Common myeloid progenitor, CD34-positive (primary cell): ENCODE measurements at regions not wholly inside any gene's neighbourhood (a gene's known extent, or its start where the extent isn't known, plus 50 kb on each side); places are given as distances from the start of the nearest gene placed in this dataset.
"Not testable (repeated sequence)": the region's sequence is repeated elsewhere in the genome, so short reads cannot be mapped to it uniquely, and the experiment has no call there.

Experiments
- CTCF ChIA-PET: fragments of 350-600 bp; sonication (Branson Sonifier 250); formaldehyde crosslinking; loops from one replicate; lab custom pipeline; 2021; ENCODE audit warnings: antibody characterized with exemption; lab: Charles Lee
- POLR2A ChIA-PET: fragments of 350-600 bp; sonication (Branson Sonifier 250); formaldehyde crosslinking; loops from one replicate; lab custom pipeline; 2021; ENCODE audit warnings: antibody characterized with exemption; lab: Charles Lee
- DNase-seq, 3 donors: peaks; one replicate each; pipeline versions ENCODE4 v3.0.0 to v3.0.0-alpha.2; 2013
- H3K27ac ChIP-seq, 2 experiments: 1 replicate in 1 of 2; 2 replicates in 1 of 2; pipeline ENCODE4 v1.7.0; 2013; ENCODE audit warnings: inconsistent platforms in 2 of 2, low read length in 2 of 2, mild to moderate bottlenecking in 2 of 2, low read depth in 1 of 2, moderate library complexity in 1 of 2; ENCODE audit not compliant: severe bottlenecking in 2 of 2, insufficient read depth in 1 of 2, poor library complexity in 1 of 2
- H3K27me3 ChIP-seq, 5 experiments: replicated peaks in 2 of 5; 1 replicate in 3 of 5; 2 replicates in 2 of 5; pipeline versions ENCODE4 v1.6.1 to v1.7.0; 2013; ENCODE audit warnings: low read length in 4 of 5, mild to moderate bottlenecking in 2 of 5, moderate library complexity in 2 of 5, inconsistent platforms in 1 of 5; ENCODE audit not compliant: insufficient read depth in 5 of 5, control insufficient read depth in 4 of 5
- H3K36me3 ChIP-seq, 4 experiments: 1 replicate in 2 of 4; 2 replicates in 2 of 4; pipeline versions ENCODE4 v1.6.1 to v1.7.0; 2013; ENCODE audit warnings: low read length in 3 of 4, control low read depth in 1 of 4, mild to moderate bottlenecking in 1 of 4; ENCODE audit not compliant: control insufficient read depth in 4 of 4, insufficient read depth in 4 of 4
- H3K4me1 ChIP-seq, 4 experiments: 1 replicate in 3 of 4; 2 replicates in 1 of 4; pipeline versions ENCODE4 v1.6.1 to v1.7.1; 2013; ENCODE audit warnings: low read length in 3 of 4, mild to moderate bottlenecking in 3 of 4, control low read depth in 1 of 4, inconsistent platforms in 1 of 4, moderate library complexity in 1 of 4; ENCODE audit not compliant: control insufficient read depth in 4 of 4, insufficient read depth in 4 of 4; ENCODE audit errors: control extremely low read depth in 1 of 4
- H3K4me3 ChIP-seq, 7 experiments: 1 replicate in 4 of 7; 2 replicates in 3 of 7; pipeline versions ENCODE4 v1.5.1 to v1.7.0; 2013; ENCODE audit warnings: mild to moderate bottlenecking in 7 of 7, low read length in 6 of 7, moderate library complexity in 6 of 7, inconsistent platforms in 2 of 7, low read depth in 2 of 7, control low read depth in 1 of 7; ENCODE audit not compliant: insufficient read depth in 4 of 7, control insufficient read depth in 1 of 7; ENCODE audit errors: extremely low read depth in 1 of 7
- H3K9me3 ChIP-seq, 5 experiments: 1 replicate in 4 of 5; 2 replicates in 1 of 5; pipeline versions ENCODE4 v1.6.1 to v1.7.1; 2013; ENCODE audit warnings: low read length in 4 of 5, mild to moderate bottlenecking in 2 of 5, inconsistent platforms in 1 of 5, low read depth in 1 of 5, moderate library complexity in 1 of 5; ENCODE audit not compliant: control insufficient read depth in 4 of 5, insufficient read depth in 2 of 5; ENCODE audit errors: control extremely low read depth in 1 of 5
- WGBS: methylation state at CpG from one replicate; pipeline ENCODE4 v1.1.5; 2013; ENCODE audit not compliant: insufficient coverage; 5-methylcytosine and 5-hydroxymethylcytosine counted together

GRCh38 chr1:69090752-69091151 lies 477.0 kb upstream of the LRRC7 start:
- Histone ChIP-seq H3K4me1 (no peaks in the 10 kb centered on the region), H3K9me3 (peaks cover 0 to 9% (median 2%) of the 10 kb centered on the region in 5 experiments), H3K27me3 (no peaks in the 10 kb centered on the region), H3K27ac (no peak overlapping the region), H3K4me3 (no peak overlapping the region), H3K36me3 (no peaks in the 10 kb centered on the region)
- ChIA-PET POLR2A (no interaction called here), CTCF (no interaction called here)
- no CpG with 5 or more reads among the region's 1 CpG for WGBS
- no peak for DNase-seq

DNA sequence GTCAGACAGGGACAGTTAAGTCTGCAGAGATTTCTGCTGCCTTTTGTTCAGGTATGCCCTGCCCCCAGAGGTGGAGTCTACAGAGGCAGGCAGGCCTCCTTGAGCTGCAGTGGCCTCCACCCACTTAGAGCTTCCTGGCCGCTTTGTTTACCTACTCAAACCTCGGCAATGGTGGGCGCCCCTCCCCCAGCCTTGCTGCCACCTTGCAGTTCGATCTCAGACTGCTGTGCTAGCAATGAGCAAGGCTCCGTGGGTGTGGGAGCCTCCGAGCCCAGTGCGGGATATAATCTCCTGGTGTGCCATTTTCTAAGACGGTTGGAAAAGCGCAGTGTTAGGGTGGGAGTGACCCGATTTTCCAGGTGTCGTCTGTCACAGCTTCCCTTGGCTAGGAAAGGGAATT lies 465.7 kb upstream of the LRRC7 start:
- 94% methylated on average over 11 of the region's 11 CpGs for WGBS
- H3K27me3 ChIP-seq, H3K36me3 ChIP-seq, POLR2A ChIA-PET, CTCF ChIA-PET, H3K27ac ChIP-seq, H3K4me3 ChIP-seq, H3K9me3 ChIP-seq, H3K4me1 ChIP-seq, DNase-seq: not testable (repeated sequence)

- CTCF ChIA-PET = no interaction called here
- Histone ChIP-seq H3K4me1 (no peaks in the 10 kb centered on the region), H3K36me3 (no peaks in the 10 kb centered on the region), H3K27me3 (no peaks in the 10 kb centered on the region), H3K4me3 (no peak overlapping the region), H3K27ac (no peak overlapping the region), H3K9me3 (peaks cover 0 to 8% (median 0%) of the 10 kb centered on the region in 5 experiments)
- POLR2A ChIA-PET = no interaction called here
- no peak for DNase-seq
Observed at GRCh38 chr1:69103213-69103612, 464.5 kb upstream of the LRRC7 start.

DNA sequence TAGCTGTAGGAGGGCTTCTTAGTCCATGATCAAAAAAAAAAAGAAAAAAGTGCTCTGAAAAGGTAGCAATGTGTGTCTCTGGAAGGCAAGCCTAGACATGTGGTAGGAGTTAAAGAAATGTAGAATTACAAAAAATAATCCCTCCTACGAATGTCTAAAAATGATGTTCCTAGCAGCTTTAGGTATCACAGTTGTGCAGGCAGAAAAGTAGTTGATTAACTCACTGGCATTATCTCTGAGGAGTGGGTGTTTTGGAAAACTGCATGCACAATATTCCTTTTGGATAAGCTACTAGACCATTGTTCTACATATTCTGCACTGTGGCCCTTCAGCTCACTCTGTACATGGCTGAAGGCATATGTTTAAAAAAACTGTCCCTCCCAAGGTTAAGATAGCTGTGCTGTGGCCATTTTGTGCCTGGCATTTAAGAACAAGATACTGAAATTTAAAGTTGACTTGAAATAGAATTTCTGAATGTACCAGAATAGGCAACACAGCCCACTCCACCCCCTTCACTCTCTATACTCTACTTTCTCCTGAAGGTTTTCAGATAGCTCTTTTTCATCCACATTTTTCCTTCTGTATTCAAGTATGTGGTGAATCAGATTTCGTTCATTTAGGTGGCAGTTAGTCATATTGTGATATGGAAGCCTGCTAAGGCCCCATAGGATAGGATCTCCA lies 463.9 kb upstream of the LRRC7 start:
- ChIA-PET POLR2A (no interaction called here), CTCF (interaction anchor here (0.7 kb wide), 1 partner anchor 17 kb away, joined by 3 read pairs; no protein-coding TSS in a partner anchor)
- Histone ChIP-seq H3K4me3 (no peak overlapping the region), H3K4me1 (no peaks in the 10 kb centered on the region), H3K9me3 (peaks cover 0 to 8% (median 0%) of the 10 kb centered on the region in 5 experiments), H3K27ac (no peak overlapping the region), H3K27me3 (no peaks in the 10 kb centered on the region), H3K36me3 (no peaks in the 10 kb centered on the region)
- no CpG with 5 or more reads among the region's 2 CpGs for WGBS
- DNase-seq = no peak

DNA sequence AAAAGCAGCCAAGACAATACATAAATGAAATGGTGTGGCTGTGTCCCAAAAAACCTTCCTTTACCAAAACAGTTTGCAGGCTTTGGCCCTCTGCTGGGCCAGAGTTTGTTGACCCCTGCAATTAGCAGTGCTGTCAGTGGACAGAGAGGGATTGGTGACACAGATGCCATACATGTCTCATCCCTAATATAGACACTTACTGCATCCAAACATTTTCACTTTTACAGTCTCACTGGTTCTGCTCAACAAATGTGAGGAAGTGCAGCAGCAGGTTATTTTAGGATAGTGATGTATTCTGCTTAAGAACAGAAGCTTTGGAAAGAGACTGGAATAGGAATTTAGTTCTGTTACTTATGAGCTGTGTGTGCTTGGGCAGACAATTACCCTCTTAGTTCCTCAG lies 462.8 kb upstream of the LRRC7 start:
- CTCF ChIA-PET = no interaction called here
- H3K27me3 ChIP-seq = no peaks in the 10 kb centered on the region
- no peaks in the 10 kb centered on the region for H3K4me1 ChIP-seq
- H3K9me3 ChIP-seq = peaks cover 0 to 8% (median 0%) of the 10 kb centered on the region in 5 experiments
- POLR2A ChIA-PET = no interaction called here
- no peak overlapping the region for H3K4me3 ChIP-seq
- no peak overlapping the region for H3K27ac ChIP-seq
- no peak for DNase-seq
- H3K36me3 ChIP-seq = no peaks in the 10 kb centered on the region

DNA sequence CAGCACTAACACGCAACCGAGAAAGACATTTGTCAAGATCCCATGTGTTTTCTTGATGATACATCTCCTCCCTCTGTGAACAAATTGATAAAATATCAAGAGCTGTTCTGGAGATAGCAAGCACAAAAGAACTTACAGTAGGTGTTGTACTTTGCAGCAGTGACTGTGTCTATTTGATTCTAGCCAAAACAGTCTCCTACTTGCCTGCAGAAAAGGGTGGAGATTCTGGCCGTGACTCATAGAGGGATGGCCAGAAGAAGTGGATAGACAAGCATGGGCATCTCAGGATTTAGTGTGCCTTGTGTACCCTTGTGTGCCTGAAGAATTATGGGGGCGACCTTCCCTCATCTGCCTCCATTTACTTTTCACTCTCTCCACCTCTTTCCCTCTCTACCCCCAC lies 458.4 kb upstream of the LRRC7 start:
- Histone ChIP-seq H3K4me3 (no peak overlapping the region), H3K27ac (no peak overlapping the region), H3K4me1 (no peaks in the 10 kb centered on the region), H3K36me3 (no peaks in the 10 kb centered on the region), H3K9me3 (peaks cover 0 to 2% (median 0%) of the 10 kb centered on the region in 5 experiments), H3K27me3 (no peaks in the 10 kb centered on the region)
- DNase-seq = no peak
- ChIA-PET POLR2A (no interaction called here), CTCF (no interaction called here)
- WGBS = 96% methylated on average over 3 of the region's 4 CpGs

- Histone ChIP-seq H3K4me1 (no peaks in the 10 kb centered on the region), H3K27me3 (no peaks in the 10 kb centered on the region), H3K27ac (no peak overlapping the region), H3K36me3 (no peaks in the 10 kb centered on the region), H3K4me3 (no peak overlapping the region), H3K9me3 (peaks cover 0 to 2% (median 0%) of the 10 kb centered on the region in 5 experiments)
- no peak for DNase-seq
- WGBS = no CpG with 5 or more reads among the region's 1 CpG
- ChIA-PET CTCF (no interaction called here), POLR2A (no interaction called here)
Observed at GRCh38 chr1:69110851-69111250, 456.9 kb upstream of the LRRC7 start.
